Activated naive CD4-positive, alpha-beta T cell treated with anti-CD3 and anti-CD28 coated beads for 36 hours (primary cell): ENCODE measurements at regions not wholly inside any gene's neighbourhood (a gene's known extent, or its start where the extent isn't known, plus 50 kb on each side); places are given as distances from the start of the nearest gene placed in this dataset.

Experiments
- CTCF ChIA-PET: fragments of 350-600 bp; sonication (Branson Sonifier 250); formaldehyde crosslinking; loops from one replicate; lab custom pipeline; 2021; ENCODE audit warnings: antibody characterized with exemption; lab: Charles Lee
- DNase-seq: peaks from one replicate; pipeline ENCODE4 v3.0.0-alpha.2; 2020
- H3K27ac Mint-ChIP-seq: one replicate; pipeline ENCODE4 v1.8.0; 2021; ENCODE audit warnings: mild to moderate bottlenecking, mixed read lengths
- H3K27me3 Mint-ChIP-seq: one replicate; pipeline ENCODE4 v1.8.0; 2021; ENCODE audit warnings: low read depth, mixed read lengths
- H3K36me3 Mint-ChIP-seq: one replicate; pipeline ENCODE4 v1.8.0; 2021; ENCODE audit warnings: low read depth, mixed read lengths
- H3K4me1 Mint-ChIP-seq: one replicate; pipeline ENCODE4 v1.8.0; 2021; ENCODE audit warnings: low read depth, mixed read lengths
- H3K4me3 Mint-ChIP-seq: one replicate; pipeline ENCODE4 v1.8.0; 2021; ENCODE audit warnings: mild to moderate bottlenecking, moderate library complexity, mixed read lengths
- H3K9me3 Mint-ChIP-seq: one replicate; pipeline ENCODE4 v1.8.0; 2021; ENCODE audit warnings: mixed read lengths
- intact Hi-C: fragments of 100-400 bp; cut with micrococcal nuclease; formaldehyde crosslinking; loops from one replicate; pipeline ENCODE4 v1.15.1; 2023

DNA sequence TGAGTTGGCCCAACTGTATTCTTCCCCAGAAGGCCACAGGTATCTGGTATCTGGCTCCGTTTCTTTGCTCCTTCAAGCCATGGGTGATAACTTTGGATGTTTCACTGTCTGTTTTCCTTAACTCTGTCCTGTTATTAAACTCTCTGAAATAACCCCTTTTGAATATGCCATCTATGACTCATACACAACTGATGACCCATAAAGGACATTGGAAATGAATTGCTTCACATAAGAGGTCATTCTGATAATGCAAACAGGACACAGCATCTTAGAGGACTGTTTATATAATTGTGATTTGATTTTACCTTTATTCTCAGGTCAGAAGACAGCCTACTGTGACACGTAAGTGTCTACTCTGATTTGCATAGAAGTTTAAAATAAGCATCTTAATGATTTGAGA is 227.7 kb downstream of the VEGFC start:
- Mint-ChIP-seq H3K27ac (no peak overlapping the region), H3K36me3 (no peaks in the 10 kb centered on the region), H3K4me1 (no peaks in the 10 kb centered on the region), H3K9me3 (no peaks in the 10 kb centered on the region), H3K27me3 (no peaks in the 10 kb centered on the region), H3K4me3 (no peak overlapping the region)
- DNase-seq = no peak
- CTCF ChIA-PET = no interaction called here
- intact Hi-C loops = no loop called here

DNA sequence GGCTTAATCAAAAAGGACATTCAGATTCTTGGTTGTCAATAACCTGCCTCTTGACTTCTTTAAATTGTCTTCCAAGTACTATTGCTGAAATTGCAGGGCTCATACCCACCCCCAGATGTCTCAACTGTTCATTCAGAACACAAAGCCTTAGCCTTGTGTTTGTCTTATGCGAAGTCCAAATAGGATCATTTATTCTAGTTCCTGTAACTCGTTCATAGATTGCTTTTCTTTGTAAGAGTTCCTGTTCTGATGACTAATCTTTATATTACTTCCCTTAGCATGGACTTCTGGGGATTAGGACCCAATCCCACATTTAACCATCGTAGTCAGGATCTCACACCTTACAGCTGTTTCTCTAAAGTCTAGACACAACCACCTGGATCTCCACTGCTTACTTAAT is 226.0 kb downstream of the VEGFC start:
- H3K27me3 Mint-ChIP-seq = no peaks in the 10 kb centered on the region
- CTCF ChIA-PET = no interaction called here
- no peak overlapping the region for H3K27ac Mint-ChIP-seq
- H3K9me3 Mint-ChIP-seq = no peaks in the 10 kb centered on the region
- no peaks in the 10 kb centered on the region for H3K4me1 Mint-ChIP-seq
- no peaks in the 10 kb centered on the region for H3K36me3 Mint-ChIP-seq
- intact Hi-C loops = no loop called here
- no peak overlapping the region for H3K4me3 Mint-ChIP-seq
- DNase-seq = no peak

GRCh38 chr4:176568238-176568637 is 224.5 kb downstream of the VEGFC start:
- H3K4me3 Mint-ChIP-seq = no peak overlapping the region
- no peak for DNase-seq
- no peaks in the 10 kb centered on the region for H3K36me3 Mint-ChIP-seq
- CTCF ChIA-PET = no interaction called here
- no peaks in the 10 kb centered on the region for H3K4me1 Mint-ChIP-seq
- no peak overlapping the region for H3K27ac Mint-ChIP-seq
- intact Hi-C loops = no loop called here
- H3K9me3 Mint-ChIP-seq = no peaks in the 10 kb centered on the region
- H3K27me3 Mint-ChIP-seq = no peaks in the 10 kb centered on the region

- Mint-ChIP-seq H3K4me3 (no peak overlapping the region), H3K9me3 (no peaks in the 10 kb centered on the region), H3K4me1 (no peaks in the 10 kb centered on the region), H3K27ac (no peak overlapping the region), H3K27me3 (no peaks in the 10 kb centered on the region), H3K36me3 (no peaks in the 10 kb centered on the region)
- DNase-seq = no peak
- CTCF ChIA-PET = no interaction called here
- intact Hi-C loops = no loop called here
Measured at GRCh38 chr4:176569301-176569700, 223.4 kb downstream of the VEGFC start.

GRCh38 chr4:176571206-176571605 is 221.5 kb downstream of the VEGFC start:
- Mint-ChIP-seq H3K4me3 (no peak overlapping the region), H3K9me3 (no peaks in the 10 kb centered on the region), H3K4me1 (no peaks in the 10 kb centered on the region), H3K27ac (no peak overlapping the region), H3K36me3 (no peaks in the 10 kb centered on the region), H3K27me3 (no peaks in the 10 kb centered on the region)
- DNase-seq = no peak
- CTCF ChIA-PET = no interaction called here
- intact Hi-C loops = no loop called here

- Mint-ChIP-seq H3K4me1 (no peaks in the 10 kb centered on the region), H3K4me3 (no peak overlapping the region), H3K36me3 (no peaks in the 10 kb centered on the region), H3K27me3 (no peaks in the 10 kb centered on the region), H3K9me3 (no peaks in the 10 kb centered on the region), H3K27ac (no peak overlapping the region)
- CTCF ChIA-PET = no interaction called here
- intact Hi-C loops = no loop called here
- no peak for DNase-seq
Measured at GRCh38 chr4:176575141-176575730, 217.5 kb downstream of the VEGFC start.

GRCh38 chr4:176579226-176579625 is 213.5 kb downstream of the VEGFC start:
- Mint-ChIP-seq H3K4me1 (no peaks in the 10 kb centered on the region), H3K27me3 (no peaks in the 10 kb centered on the region), H3K4me3 (no peak overlapping the region), H3K27ac (no peak overlapping the region), H3K36me3 (no peaks in the 10 kb centered on the region), H3K9me3 (no peaks in the 10 kb centered on the region)
- CTCF ChIA-PET = no interaction called here
- intact Hi-C loops = no loop called here
- no peak for DNase-seq

DNA sequence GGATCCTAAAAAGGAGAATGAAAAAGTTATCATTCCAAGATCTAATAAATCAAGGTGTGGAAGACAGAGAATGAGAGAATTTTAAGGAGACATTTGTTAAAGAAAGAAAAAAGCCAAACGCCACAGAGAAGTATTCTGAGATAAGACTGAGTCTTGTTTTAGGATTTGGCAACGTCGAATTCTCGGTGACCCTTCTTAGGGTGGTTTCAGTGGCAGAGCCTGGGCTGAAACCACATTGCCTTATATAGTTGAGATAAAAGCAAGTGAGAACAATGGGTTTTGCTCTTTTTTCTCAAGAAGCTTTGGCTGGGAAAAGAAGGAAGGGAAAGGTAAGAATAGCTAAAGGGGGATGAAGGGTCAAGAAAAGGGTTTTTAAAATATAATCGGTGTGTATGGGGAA is 209.4 kb downstream of the VEGFC start:
- Mint-ChIP-seq H3K36me3 (no peaks in the 10 kb centered on the region), H3K4me1 (no peaks in the 10 kb centered on the region), H3K27me3 (no peaks in the 10 kb centered on the region), H3K9me3 (no peaks in the 10 kb centered on the region), H3K27ac (no peak overlapping the region), H3K4me3 (no peak overlapping the region)
- CTCF ChIA-PET = no interaction called here
- no peak for DNase-seq
- intact Hi-C loops = no loop called here

- CTCF ChIA-PET = no interaction called here
- Mint-ChIP-seq H3K9me3 (no peaks in the 10 kb centered on the region), H3K4me3 (no peak overlapping the region), H3K27ac (no peak overlapping the region), H3K4me1 (no peaks in the 10 kb centered on the region), H3K36me3 (no peaks in the 10 kb centered on the region), H3K27me3 (no peaks in the 10 kb centered on the region)
- no peak for DNase-seq
- intact Hi-C loops = no loop called here
Measured at GRCh38 chr4:176584031-176584606, 208.6 kb downstream of the VEGFC start.

DNA sequence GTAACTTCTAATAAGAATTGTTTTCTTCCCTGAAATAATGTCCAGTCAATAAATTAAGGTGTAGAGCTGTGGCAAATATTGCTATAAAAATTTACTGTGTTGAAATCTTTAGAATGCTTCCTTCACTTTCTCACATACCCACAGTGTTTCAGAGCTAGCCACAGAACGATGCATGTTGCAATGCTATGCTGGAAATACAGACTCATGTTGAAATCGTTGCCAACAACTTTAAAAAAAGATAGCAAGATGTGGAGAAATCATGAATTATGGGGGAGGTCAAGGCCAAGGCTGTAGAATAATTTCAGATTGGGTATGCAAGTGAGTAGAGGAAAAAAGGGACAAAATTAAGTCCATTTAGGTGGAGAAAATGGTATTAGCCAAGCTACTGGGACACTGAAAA is 204.8 kb downstream of the VEGFC start:
- DNase-seq = no peak
- Mint-ChIP-seq H3K36me3 (no peaks in the 10 kb centered on the region), H3K4me3 (no peak overlapping the region), H3K9me3 (no peaks in the 10 kb centered on the region), H3K27ac (no peak overlapping the region), H3K27me3 (no peaks in the 10 kb centered on the region), H3K4me1 (no peaks in the 10 kb centered on the region)
- CTCF ChIA-PET = no interaction called here
- intact Hi-C loops = no loop called here

GRCh38 chr4:176588436-176588835 is 204.3 kb downstream of the VEGFC start:
- no peaks in the 10 kb centered on the region for H3K36me3 Mint-ChIP-seq
- CTCF ChIA-PET = no interaction called here
- H3K27me3 Mint-ChIP-seq = no peaks in the 10 kb centered on the region
- no peak overlapping the region for H3K4me3 Mint-ChIP-seq
- no peaks in the 10 kb centered on the region for H3K4me1 Mint-ChIP-seq
- no peak for DNase-seq
- no peaks in the 10 kb centered on the region for H3K9me3 Mint-ChIP-seq
- H3K27ac Mint-ChIP-seq = no peak overlapping the region
- intact Hi-C loops = no loop called here

GRCh38 chr4:176592976-176593670 is 199.6 kb downstream of the VEGFC start:
- no peaks in the 10 kb centered on the region for H3K9me3 Mint-ChIP-seq
- CTCF ChIA-PET = no interaction called here
- intact Hi-C loops = no loop called here

DNA sequence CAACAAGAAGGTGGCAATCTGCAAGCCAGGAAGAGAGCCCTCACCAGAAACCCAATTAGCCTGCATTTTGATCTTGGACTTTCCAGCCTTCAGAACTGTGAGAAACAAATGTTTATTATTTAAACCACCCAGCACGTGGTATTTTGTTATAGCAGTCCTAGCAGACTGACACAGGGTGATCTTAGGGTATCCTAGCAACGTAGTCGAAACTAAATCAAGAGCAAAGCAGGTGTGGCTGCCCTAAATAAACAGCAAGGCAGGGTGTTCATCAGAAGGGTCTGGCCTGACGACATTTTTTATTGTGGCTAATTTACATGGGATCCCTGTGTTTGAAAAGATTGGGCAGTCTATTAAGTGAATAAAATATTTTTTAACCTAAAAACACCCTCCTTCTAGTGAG is 198.8 kb downstream of the VEGFC start:
- intact Hi-C loops = no loop called here
- CTCF ChIA-PET = no interaction called here
- H3K9me3 Mint-ChIP-seq = no peaks in the 10 kb centered on the region
- no peak for DNase-seq
- H3K4me3 Mint-ChIP-seq = no peak overlapping the region
- no peaks in the 10 kb centered on the region for H3K36me3 Mint-ChIP-seq
- H3K27ac Mint-ChIP-seq = no peak overlapping the region
- H3K4me1 Mint-ChIP-seq = no peaks in the 10 kb centered on the region
- no peaks in the 10 kb centered on the region for H3K27me3 Mint-ChIP-seq

More at GRCh38 chr4:176592976-176593670, 199.6 kb downstream of the VEGFC start:
- H3K4me1 Mint-ChIP-seq = no peaks in the 10 kb centered on the region
- no peaks in the 10 kb centered on the region for H3K27me3 Mint-ChIP-seq
- H3K36me3 Mint-ChIP-seq = no peaks in the 10 kb centered on the region
- H3K4me3 Mint-ChIP-seq = no peak overlapping the region
- H3K27ac Mint-ChIP-seq = no peak overlapping the region
- DNase-seq = no peak
